GM21367 (cell line): ENCODE measurements at regions not wholly inside any gene's neighbourhood (a gene's known extent, or its start where the extent isn't known, plus 50 kb on each side); places are given as distances from the start of the nearest gene placed in this dataset.
"Not testable (repeated sequence)": the region's sequence is repeated elsewhere in the genome, so short reads cannot be mapped to it uniquely, and the experiment has no call there.

Experiments used
- ATAC-seq: cut with Tn5 transposase; IDR thresholded peaks from one replicate; pipeline ENCODE4 v1.9.1; 2021; ENCODE audit not compliant: unreplicated experiment

DNA sequence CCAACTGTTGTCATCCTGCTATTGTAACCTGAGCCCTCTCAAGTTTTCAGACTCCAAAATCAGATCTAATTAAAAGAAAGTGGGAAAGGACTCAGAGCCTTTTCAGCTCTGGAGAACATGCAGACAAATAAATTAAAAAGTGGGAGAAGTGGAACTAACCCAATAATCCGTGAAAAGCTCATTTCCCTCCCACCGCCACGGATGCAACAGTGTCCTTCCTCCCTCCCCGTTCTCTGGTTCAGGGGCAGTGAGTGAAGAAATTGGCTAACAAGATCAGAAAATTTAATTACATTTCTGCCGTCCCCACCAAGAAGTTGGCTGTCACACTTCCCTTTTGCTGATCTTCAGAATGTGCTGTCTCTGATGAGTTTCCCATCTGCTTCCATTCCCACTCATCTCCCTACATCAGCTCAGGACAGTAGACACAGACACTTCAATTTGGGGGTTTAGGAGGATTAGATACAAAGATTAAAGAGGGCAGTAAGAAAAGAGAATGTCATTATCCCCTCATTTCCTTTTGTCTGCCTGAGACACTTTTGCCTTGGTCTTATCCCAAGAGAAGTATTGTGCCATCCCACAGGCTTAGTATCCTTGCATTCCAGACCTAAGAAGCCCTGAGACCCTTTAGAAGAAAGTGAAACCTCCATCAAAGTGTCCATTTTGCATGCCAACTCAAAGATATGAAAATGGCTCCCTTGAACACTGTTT, 335.7 kb upstream of the PPP2R3A start:
- no peak for ATAC-seq

DNA sequence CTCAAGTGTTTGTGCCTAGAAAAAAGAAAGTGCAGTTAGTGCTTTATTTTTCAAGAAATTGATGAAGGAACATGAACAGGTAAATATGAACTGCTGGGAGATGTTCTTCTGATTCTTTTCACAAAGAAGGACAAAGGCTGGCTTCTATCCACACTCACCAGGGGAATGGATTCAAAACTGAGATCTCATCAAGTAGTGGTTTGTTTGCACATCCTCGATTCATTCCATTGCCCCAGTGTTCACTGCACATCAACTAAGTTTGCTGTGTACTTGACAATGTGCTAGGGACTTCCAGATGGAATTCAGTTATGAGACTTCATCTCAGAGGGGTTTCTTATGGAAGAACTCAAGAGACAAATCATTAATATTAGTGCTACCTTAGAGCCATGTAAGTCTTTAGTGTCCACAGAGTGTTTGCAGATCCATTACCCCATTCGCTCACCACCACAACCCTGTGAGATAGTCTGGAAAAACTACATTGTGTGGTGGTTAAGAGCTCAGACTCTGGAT, 332.9 kb upstream of the PPP2R3A start:
- ATAC-seq: no peak

DNA sequence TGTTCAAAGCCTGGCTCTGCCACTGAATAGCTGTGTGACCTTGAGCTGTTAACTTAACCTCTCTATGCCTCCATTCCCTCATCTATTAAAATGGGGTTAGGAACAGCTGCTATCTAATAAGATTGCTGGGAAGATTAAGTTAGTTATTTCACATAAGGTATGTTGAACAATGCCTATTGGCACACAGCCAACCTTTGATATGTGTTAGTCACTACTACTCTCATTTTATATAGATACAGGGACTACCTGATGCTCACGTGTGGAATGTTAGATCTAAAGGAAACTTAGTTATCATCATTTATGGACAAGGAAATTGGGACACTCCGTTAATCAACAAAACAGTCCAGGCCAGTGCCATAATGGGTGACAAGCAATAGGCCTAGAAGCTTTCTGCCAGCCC, 332.4 kb upstream of the PPP2R3A start:
- ATAC-seq: no peak

DNA sequence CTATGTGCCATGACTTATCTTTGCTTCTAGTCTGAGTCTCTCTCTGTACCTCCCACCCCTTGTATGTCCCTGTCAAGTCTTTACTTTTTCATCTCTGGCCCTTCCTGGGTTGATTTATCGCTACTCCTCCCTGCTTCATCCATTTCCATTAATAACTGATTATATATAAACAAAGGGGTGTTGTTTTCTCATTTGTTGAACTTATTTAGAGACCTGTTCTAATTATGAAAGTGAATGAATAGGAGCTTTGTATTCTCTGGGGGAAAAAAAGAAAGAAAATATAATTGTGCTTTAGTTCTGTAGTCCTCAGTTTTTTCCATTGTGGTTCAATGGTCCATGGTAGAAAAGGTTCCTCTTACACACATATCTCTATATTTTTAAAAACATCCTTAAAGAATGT, 328.9 kb upstream of the PPP2R3A start:
- no peak for ATAC-seq

DNA sequence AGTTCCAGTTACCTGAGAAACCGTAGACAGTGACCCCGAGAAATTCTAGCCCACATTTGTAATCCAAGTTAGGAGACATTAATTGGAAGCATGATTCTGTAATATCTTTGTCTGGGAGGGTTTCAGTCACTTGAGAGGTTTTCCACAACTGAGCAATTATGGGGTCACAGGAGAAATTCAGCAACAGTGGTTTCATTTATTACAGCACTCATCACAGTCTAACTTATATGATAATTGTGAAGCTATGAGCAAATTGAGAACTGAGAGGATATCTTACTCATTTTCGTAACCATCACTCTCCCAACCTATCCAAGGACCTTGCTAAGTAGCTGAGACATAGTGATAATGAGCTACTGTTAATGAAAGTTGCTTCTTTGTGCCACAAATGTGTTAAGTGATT, 328.5 kb upstream of the PPP2R3A start:
- no peak for ATAC-seq

DNA sequence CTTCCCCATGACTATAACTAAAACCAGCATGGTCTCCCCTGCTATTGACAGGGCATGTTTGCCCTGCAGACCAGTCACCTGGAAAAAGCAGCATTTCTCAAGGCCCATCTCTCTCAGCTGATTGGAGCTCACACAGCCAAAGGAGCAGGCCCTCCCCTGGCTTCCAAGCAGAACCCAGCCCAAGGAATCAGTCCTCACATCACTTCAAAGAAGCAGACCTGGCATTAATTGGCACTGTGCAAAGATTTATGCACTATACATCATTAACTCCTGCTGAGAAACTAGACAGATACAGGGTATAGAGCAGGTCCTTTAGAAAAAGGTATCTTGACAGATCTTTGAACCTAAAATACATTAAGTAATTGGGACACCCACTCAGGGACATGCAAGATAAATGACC, 323.8 kb upstream of the PPP2R3A start:
- no peak for ATAC-seq

DNA sequence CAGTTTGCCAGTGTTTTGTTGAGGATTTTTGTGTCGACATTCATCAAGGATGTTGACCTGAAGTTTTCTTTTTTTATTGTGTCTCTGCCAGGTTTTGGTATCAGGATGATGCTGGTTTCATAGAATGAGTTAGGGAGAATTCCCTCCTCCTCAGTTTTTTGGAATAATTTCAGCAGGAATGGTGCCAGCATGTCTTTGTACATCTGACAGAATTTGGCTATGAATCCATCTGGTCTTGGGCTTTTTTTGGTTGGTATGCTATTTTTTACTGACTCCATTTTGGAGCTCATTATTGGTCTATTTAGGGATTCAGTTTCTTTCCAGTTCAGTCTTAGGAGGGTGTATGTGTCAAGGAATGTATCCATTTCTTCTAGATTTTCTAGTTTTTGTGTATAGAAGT, 320.0 kb upstream of the PPP2R3A start:
- ATAC-seq: no peak

DNA sequence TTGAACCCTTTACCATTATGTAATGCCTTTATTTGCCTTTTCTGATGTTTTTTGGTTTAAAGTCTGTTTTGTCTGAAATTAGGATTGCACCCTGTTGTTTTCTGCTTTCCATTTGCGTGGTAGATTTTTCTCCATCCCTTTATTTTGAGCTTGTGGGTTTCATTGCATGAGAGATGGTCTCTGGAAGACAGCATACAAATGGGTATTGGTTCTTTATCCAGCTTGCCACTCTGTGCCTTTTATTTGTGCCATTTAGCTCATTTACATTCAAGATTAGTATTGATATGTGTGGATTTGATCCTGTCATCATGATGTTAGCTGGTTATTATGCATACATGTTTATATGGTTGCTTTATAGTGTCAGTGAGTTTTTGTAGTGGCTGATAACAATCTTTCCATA, 318.7 kb upstream of the PPP2R3A start:
- ATAC-seq: no peak

DNA sequence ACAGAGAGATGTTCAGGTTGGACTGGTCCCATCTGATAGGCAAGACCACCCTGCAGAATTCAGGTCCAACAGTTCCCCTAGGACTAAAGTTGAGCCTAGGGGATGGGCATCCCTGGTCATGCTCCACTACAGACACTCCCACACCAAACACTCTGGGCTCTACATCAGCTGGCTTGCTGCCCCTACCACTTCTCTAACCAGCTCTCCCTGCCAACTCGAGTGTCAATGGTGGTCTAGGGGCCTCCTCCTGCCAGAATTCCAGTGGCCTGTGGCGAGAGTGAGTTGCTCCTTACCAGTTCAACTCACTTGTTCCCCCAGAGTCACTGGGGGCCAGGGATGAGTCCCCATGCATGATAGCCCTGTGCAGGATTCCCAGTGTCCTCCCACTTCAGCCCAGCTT, 316.2 kb upstream of the PPP2R3A start:
- no peak for ATAC-seq

DNA sequence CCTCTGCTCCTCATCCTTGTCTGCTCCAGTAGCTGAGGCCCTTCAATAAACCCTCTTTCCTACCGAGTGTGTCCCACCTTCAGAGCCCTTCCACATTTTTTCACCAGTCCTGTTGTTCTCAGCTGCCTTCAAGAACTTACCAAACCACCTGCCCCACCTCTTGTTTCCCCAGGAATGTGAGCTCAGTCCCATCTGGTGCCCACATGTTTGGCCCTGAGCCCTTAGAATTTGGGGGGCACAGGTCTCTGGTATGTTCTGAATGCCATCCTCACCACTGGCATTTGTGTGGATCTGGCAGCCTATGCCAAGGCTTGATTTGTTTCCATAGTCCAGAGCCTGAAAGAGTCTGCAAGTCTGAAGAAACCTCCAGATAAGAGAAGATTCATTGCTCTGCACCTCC, 315.2 kb upstream of the PPP2R3A start:
- ATAC-seq: no peak

DNA sequence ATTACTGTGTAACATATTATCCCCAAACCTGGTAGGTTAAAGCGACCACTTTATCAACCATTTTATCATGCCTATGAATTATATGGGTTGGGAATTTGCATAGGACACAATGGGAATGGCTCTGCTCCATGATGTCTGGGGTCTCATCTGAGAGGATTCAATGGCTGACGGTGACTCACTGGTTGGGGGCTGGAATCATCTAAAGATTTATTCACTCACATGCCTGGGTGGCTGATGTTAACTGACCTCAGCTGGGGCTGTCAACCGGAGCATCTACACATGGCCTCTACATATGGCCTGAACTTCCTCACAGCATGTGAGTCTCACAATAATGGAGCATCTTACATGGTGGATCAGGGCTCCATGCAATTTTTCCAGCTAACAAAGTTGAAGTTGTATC, 313.1 kb upstream of the PPP2R3A start:
- no peak for ATAC-seq

DNA sequence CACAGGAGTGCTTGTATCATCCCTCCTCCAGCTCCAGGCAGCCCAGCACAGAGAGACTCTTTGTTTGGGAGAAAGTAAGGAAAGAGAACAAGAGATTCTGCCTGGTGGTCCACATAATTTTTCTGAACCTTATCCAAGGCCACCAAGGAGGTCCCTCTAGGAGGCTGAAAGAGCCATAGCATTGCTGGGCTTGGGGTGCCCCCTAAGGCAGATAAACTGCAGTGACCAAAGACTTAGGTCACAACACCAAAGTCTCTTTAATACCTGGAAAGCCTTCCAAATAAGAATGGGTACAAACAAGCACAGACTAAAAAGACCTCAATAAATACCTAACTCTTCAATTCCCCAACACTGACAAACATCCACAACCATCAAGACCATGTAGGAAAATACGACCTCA, 310.2 kb upstream of the PPP2R3A start:
- ATAC-seq: no peak

DNA sequence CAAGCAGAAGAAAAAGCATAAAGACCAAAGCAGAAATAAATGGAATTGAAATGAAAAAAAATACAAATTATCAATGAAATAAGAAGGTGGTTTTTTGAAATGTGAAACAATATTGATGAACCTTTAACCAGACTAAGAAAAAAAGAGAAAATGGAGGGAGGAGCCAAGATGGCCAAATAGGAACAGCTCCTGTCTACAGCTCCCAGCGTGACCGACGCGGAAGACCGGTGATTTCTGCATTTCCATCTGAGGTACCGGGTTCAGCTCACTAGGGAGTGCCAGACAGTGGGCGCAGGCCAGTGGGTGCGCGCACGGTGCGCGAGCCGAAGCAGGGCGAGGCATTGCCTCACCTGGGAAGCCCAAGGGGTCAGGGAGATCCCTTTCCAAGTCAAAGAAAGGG, 307.1 kb upstream of the PPP2R3A start:
- ATAC-seq: not testable (repeated sequence)

DNA sequence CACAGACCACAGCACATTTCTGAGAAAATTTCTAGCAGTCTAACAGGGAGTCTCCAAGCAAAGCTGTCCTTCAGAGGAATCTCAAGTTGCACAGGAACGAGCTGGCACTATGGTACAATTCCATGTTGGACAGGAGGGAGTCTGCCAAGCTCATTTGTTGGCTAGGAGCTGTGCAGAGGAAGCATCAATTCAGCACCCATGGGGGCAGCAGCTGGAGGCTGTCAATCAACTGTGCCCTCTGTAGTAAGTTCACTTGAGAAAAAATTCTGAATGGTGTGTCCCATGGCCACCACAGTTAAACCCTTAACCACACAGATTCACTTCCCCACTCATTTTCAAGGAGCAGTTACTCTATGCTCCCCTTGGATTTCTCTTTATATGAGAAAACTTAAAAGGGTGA, 298.5 kb upstream of the PPP2R3A start:
- ATAC-seq: no peak

DNA sequence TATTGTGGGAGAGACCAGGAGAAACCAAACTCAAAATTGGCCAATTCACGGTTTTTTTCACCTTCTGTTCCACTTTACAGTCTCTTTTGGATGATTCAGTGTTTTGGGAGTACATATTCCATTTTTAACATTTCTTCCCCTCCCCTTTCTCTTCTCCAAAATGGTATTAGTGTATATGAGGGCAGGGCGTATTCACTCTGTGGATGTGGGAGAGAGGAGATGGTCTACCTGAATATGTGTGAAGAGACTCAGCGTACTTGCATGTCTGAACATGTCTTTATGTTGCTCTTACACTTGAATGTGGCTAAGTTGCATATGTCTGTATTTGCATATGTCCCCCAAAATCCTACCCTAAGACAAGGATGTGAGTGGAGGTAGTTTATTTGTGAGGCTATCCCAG, 291.0 kb upstream of the PPP2R3A start:
- ATAC-seq: no peak

DNA sequence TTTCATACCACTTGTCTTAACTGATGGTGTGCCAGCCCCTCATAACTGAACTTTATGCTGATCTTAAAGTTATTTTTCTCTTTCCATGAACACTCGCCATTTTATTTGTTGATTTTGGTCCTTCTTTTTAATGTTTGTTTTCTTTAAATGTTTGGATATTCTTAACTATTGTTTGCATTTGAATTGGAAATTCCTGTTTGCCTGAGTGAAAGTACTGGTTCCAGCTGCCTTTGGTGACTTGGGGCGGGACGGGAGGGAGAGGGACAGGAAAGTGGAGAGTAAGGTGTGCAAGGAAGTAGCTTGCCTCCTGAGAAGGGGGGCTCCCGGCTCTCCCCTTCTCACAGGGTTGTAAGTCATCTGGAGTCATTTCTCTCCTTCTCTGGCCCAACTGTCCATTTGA, 287.1 kb upstream of the PPP2R3A start:
- ATAC-seq: no peak

DNA sequence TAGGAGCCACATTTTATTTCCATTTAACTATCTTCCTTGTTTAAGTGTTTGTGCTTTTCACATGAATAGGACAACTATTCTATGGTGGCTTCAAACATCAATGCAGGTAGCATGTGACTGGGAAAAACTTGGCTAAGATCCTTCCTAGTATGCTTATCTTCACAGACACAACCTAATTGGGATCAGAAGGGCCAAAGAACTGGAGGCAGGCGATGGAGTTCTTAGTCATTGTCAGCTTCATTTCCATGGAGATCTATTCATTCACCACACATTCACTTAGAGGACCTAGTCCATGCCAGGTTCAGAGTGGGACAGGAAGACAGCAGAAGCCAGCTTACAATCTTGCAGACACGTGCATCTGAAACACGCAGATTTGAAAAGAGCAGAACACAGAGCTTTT, 277.5 kb upstream of the PPP2R3A start:
- no peak for ATAC-seq

DNA sequence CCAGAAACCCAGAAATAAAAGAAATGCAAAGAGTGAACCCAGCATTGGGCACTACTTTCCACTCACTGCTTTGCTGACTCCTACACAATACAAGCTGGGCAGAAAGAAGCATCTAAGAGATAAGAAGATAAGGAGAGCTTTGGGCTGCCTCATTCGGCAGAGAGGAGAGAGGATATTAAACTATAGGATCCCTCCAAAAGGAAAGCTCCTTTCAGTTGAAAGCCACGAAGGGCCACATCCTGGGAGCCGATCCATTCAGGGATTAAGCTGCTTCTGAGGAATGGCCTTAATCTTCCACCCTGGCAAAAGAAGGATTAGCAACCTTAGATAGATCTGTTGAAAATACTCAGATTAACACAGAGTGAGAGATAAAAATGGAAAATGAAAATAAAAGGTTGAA, 274.9 kb upstream of the PPP2R3A start:
- ATAC-seq: no peak

DNA sequence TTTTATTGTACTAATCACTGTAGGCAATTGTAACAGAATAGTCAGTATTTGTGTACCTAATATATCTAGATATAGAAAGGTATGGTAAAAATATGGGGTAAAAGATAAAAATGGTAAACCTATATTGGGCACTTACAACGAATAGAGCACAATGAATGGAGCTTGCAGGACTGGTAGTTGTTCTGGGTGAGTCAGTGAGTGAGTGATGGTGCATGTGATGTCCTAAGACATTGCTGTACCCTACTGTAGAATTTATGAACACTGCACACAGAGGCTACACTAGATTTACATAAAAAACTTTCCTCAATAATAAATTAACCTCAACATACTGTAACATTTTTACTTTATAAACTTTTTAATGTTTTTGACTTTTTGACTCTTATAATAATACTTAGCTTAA, 274.3 kb upstream of the PPP2R3A start:
- no peak for ATAC-seq

DNA sequence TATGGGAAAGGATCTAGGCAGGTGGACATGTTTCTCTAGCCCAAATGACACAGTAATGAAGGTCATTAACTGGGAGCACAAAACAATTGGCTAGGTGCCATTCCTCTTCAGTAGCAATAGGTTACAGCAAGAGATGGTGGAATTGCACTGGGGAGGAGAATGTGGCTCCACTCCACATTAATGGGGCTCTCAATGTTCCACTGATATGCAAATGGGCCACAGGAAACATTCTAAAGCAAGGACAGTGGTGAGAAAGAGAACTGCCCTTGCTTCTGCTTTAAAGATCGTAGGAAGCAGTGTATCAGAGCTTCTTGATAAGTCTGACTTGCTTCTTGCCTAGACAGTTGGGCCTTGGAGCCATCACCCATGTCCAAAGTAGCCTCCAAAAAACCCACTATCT, 271.4 kb upstream of the PPP2R3A start:
- no peak for ATAC-seq

DNA sequence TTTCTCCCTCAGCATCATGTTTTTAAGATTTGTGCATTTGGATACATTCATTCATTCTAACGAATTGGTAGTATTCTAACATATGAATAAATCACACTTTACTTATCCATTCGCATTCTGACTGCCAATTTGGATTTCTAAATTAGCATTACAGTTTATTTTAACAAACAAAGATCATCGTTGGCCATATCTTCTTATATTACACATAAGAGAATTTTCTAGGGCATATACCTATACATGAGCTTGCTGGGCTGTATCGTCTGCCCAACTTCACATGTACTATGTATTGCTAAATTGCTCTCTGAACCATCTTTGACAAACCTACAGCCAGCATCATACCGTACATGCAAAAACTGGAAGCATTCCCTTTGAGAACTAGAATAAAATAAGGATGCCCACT, 265.8 kb upstream of the PPP2R3A start:
- no peak for ATAC-seq

DNA sequence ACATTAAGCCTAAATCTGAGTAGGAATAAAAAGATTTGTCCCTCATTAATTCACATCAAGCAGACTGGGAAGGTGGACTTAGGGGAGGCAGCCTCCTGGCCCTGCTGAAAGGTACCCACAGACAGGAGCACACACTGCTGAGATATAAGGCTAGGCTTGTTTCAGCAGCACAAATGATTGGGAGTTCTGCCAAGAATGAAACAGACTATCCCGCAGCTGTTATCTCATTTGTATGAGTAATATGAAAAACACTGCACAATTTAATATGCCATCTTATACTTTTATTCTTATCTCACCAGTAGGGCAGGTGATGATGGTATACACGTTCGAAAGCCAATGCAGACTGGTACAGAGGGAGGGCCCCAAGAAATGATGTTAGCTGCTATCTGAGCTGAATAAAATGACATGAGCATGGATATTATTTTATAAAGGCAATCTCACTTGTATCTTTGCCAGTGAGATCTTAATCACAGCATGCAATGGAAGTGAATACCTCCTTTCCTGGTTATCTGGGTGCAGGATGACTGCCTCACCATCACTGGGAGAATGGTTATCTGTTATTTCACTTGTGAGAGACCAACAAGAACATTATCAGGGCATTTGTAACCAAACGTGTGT, 258.7 kb upstream of the PPP2R3A start:
- ATAC-seq: no peak

DNA sequence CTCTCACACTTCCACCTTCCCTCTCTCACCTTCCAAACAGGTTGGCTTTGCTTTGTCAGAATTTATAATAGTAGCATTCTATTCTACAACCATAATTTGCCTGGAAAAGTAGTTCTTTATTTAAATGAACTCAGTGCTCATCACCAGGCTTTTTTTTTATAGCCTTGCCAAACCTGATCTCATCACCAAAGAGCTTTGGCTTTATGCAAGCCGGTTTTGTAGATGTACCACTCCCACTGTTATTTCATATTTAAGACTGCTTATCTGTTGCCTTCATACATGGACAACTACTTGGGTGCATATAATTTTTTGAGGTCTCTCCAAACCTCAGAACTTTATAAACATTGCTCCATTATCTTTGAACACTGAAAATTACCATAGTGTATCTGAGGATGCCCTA, 246.1 kb upstream of the PPP2R3A start:
- ATAC-seq: no peak
